Liver (tissue), 3 donors: ENCODE measurements at regions not wholly inside any gene's neighbourhood (a gene's known extent, or its start where the extent isn't known, plus 50 kb on each side); places are given as distances from the start of the nearest gene placed in this dataset.

Experiments used
- GABPA ChIP-seq, 2 donors: IDR thresholded peaks in 1 of 2; conservative IDR thresholded peaks in 1 of 2; 2 replicates each; pipeline ENCODE4 v1.6.1; 2016; ENCODE audit warnings: antibody characterized with exemption in 2 of 2, mild to moderate bottlenecking in 1 of 2, moderate library complexity in 1 of 2
- JUND ChIP-seq, 2 donors: IDR thresholded peaks; 2 replicates each; pipeline ENCODE4 v1.6.1; 2016; ENCODE audit warnings: antibody characterized with exemption in 2 of 2
- RAD21 ChIP-seq, 2 donors: IDR thresholded peaks; 2 replicates each; pipeline ENCODE4 v1.6.1; 2016; ENCODE audit warnings: antibody characterized with exemption in 2 of 2, mild to moderate bottlenecking in 2 of 2
- REST ChIP-seq: IDR thresholded peaks from 2 replicates; pipeline ENCODE4 v1.6.1; 2016; ENCODE audit warnings: antibody characterized with exemption, mild to moderate bottlenecking
- RXRA ChIP-seq, 2 donors: IDR thresholded peaks; 2 replicates each; pipeline ENCODE4 v1.6.1; 2017 to 2018; ENCODE audit warnings: antibody characterized with exemption in 2 of 2, mild to moderate bottlenecking in 1 of 2
- SP1 ChIP-seq: IDR thresholded peaks from 2 replicates; pipeline ENCODE4 v1.6.1; 2018; ENCODE audit warnings: antibody characterized with exemption, mild to moderate bottlenecking
- TAF1 ChIP-seq: conservative IDR thresholded peaks from 2 replicates; pipeline ENCODE4 v1.6.1; 2016; ENCODE audit warnings: antibody characterized with exemption, mild to moderate bottlenecking
- YY1 ChIP-seq: IDR thresholded peaks from 2 replicates; pipeline ENCODE4 v1.6.1; 2016; ENCODE audit warnings: antibody characterized with exemption, mild to moderate bottlenecking
- ZBTB33 ChIP-seq: IDR thresholded peaks from 2 replicates; pipeline ENCODE4 v1.6.1; 2016; ENCODE audit warnings: antibody characterized with exemption
- TF ChIP-seq, protein P1 (sequence below): fragments of 150-350 bp; IDR thresholded peaks from 2 replicates; pipeline ENCODE4 v1.5.1; 2017; ENCODE audit warnings: improper control_type of control experiment, low read depth, low read length; ENCODE audit not compliant: missing input control
- TF ChIP-seq, protein P2 (sequence below): IDR thresholded peaks from 2 replicates; pipeline ENCODE4 v1.6.1; 2016; ENCODE audit warnings: antibody characterized with exemption
- donor health status: healthy.
- donor health status: healthy.

GRCh38 chr6:150813319-150813992, 52.0 kb upstream of the MTHFD1L start:
- TF ChIP-seq RAD21 (IDR thresholded peaks at IDR 0.05) = no peak
- TF ChIP-seq, protein P1, sequence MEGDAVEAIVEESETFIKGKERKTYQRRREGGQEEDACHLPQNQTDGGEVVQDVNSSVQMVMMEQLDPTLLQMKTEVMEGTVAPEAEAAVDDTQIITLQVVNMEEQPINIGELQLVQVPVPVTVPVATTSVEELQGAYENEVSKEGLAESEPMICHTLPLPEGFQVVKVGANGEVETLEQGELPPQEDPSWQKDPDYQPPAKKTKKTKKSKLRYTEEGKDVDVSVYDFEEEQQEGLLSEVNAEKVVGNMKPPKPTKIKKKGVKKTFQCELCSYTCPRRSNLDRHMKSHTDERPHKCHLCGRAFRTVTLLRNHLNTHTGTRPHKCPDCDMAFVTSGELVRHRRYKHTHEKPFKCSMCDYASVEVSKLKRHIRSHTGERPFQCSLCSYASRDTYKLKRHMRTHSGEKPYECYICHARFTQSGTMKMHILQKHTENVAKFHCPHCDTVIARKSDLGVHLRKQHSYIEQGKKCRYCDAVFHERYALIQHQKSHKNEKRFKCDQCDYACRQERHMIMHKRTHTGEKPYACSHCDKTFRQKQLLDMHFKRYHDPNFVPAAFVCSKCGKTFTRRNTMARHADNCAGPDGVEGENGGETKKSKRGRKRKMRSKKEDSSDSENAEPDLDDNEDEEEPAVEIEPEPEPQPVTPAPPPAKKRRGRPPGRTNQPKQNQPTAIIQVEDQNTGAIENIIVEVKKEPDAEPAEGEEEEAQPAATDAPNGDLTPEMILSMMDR = no peak
- no peak for TF ChIP-seq ZBTB33
- TF ChIP-seq, protein P2, sequence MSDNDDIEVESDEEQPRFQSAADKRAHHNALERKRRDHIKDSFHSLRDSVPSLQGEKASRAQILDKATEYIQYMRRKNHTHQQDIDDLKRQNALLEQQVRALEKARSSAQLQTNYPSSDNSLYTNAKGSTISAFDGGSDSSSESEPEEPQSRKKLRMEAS = no peak
- TF ChIP-seq RXRA (IDR thresholded peaks at IDR 0.05) = no peak
- no peak for TF ChIP-seq TAF1
- no peak for TF ChIP-seq JUND (IDR thresholded peaks at IDR 0.05)
- no peak for TF ChIP-seq REST
- TF ChIP-seq SP1 = no peak
- no peak for TF ChIP-seq YY1
- no peak for TF ChIP-seq GABPA (IDR thresholded peaks at IDR 0.05 in 1 of 2, conservative IDR thresholded peaks at IDR 0.05 in 1 of 2)
